ENCODE measurements at regions not wholly inside any gene's neighbourhood (a gene's known extent, or its start where the extent isn't known, plus 50 kb on each side); places are given as distances from the start of the nearest gene placed in this dataset.

DNA sequence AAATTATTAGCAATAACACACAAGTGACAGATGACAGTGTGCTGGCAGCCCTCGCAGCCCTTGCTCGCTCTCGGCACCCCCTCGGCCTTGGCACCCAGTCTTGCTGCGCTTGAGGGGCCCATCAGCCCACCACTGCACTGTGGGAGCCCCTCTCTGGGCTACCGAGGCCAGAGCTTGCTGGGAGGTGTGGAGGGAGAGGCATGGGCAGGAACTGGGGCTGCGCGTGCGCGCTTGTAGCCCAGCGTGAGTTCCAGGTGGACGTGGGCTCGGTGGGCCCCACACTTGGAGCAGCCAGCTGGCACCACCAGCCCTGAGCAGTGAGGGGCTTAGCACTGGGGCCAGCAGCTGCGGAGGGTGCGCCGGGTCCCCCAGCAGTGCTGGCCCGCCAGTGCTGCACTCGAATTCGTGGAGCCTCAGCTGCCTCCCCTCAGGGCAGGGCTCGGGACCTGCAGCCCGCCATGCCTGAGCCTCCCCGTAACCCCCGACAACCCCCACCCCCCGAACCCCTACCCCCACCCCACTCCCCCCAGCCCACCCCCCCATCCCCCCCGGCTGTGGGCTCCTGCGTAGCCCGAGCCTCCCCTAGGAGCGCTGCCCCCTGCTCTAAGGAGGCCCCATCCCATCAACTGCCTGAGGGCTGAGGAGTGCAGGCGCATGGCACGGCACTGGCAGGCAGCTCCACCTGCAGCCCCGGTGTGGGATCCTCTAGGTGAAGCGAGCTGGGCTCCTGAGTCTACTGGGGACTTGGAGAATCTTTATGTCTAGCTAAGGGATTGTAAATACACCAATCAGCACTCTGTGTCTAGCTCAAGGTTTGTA is 240.9 kb downstream of the TRIM36 start (continued):
- TF ChIP-seq, protein P1, sequence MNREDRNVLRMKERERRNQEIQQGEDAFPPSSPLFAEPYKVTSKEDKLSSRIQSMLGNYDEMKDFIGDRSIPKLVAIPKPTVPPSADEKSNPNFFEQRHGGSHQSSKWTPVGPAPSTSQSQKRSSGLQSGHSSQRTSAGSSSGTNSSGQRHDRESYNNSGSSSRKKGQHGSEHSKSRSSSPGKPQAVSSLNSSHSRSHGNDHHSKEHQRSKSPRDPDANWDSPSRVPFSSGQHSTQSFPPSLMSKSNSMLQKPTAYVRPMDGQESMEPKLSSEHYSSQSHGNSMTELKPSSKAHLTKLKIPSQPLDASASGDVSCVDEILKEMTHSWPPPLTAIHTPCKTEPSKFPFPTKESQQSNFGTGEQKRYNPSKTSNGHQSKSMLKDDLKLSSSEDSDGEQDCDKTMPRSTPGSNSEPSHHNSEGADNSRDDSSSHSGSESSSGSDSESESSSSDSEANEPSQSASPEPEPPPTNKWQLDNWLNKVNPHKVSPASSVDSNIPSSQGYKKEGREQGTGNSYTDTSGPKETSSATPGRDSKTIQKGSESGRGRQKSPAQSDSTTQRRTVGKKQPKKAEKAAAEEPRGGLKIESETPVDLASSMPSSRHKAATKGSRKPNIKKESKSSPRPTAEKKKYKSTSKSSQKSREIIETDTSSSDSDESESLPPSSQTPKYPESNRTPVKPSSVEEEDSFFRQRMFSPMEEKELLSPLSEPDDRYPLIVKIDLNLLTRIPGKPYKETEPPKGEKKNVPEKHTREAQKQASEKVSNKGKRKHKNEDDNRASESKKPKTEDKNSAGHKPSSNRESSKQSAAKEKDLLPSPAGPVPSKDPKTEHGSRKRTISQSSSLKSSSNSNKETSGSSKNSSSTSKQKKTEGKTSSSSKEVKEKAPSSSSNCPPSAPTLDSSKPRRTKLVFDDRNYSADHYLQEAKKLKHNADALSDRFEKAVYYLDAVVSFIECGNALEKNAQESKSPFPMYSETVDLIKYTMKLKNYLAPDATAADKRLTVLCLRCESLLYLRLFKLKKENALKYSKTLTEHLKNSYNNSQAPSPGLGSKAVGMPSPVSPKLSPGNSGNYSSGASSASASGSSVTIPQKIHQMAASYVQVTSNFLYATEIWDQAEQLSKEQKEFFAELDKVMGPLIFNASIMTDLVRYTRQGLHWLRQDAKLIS (CRISPR knock-in tag; IDR thresholded peaks at IDR 0.05; ENCODE audit: borderline replicate concordance) = no peak
- no peak for TF ChIP-seq CBFB (CRISPR knock-in tag; IDR thresholded peaks at IDR 0.05; ENCODE audit: low read depth)
- TF ChIP-seq NR2C2 (CRISPR knock-in tag; IDR thresholded peaks at IDR 0.05) = no peak

DNA sequence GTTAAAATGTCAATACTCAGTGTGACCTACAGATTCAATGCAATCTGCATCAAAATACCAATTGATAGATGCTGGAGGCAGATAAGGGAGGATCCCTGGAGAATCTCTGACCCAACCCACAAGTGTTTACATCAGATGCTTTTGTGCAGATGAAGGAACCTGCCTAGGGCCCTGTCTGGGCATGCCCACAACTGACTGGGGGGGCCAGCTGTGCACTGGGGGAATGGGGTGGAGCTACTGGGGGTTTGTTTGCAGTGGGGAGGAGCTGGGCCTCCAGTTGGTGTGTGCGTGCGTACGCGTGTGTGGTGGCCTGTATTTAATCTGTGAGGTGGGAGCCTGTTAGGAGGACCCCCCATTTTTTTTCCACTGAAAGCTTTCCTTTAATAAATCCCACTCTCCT is 244.9 kb downstream of the TRIM36 start:
- ATAC-seq (peak; percentile 75), DNase-seq (ENCODE audit: low spot score) (no peak)
- H3K27ac Mint-ChIP-seq = no peak overlapping the region
- no peak overlapping the region for H3K4me3 Mint-ChIP-seq
- H3K27me3 Mint-ChIP-seq (ENCODE audit: low read depth) = 0 out of 2 replicates have a peak, but pooled peaks cover 3% of the 10 kb centered on the region
- TF ChIP-seq OVOL2 (CRISPR knock-in tag; IDR thresholded peaks at IDR 0.05; ENCODE audit: borderline replicate concordance) = no peak
- TF ChIP-seq, protein P2, sequence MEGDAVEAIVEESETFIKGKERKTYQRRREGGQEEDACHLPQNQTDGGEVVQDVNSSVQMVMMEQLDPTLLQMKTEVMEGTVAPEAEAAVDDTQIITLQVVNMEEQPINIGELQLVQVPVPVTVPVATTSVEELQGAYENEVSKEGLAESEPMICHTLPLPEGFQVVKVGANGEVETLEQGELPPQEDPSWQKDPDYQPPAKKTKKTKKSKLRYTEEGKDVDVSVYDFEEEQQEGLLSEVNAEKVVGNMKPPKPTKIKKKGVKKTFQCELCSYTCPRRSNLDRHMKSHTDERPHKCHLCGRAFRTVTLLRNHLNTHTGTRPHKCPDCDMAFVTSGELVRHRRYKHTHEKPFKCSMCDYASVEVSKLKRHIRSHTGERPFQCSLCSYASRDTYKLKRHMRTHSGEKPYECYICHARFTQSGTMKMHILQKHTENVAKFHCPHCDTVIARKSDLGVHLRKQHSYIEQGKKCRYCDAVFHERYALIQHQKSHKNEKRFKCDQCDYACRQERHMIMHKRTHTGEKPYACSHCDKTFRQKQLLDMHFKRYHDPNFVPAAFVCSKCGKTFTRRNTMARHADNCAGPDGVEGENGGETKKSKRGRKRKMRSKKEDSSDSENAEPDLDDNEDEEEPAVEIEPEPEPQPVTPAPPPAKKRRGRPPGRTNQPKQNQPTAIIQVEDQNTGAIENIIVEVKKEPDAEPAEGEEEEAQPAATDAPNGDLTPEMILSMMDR (IDR thresholded peaks at IDR 0.05) = no peak
- TF ChIP-seq, protein P3, sequence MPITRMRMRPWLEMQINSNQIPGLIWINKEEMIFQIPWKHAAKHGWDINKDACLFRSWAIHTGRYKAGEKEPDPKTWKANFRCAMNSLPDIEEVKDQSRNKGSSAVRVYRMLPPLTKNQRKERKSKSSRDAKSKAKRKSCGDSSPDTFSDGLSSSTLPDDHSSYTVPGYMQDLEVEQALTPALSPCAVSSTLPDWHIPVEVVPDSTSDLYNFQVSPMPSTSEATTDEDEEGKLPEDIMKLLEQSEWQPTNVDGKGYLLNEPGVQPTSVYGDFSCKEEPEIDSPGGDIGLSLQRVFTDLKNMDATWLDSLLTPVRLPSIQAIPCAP (CRISPR knock-in tag; IDR thresholded peaks at IDR 0.05) = no peak
- TF ChIP-seq, protein P4, sequence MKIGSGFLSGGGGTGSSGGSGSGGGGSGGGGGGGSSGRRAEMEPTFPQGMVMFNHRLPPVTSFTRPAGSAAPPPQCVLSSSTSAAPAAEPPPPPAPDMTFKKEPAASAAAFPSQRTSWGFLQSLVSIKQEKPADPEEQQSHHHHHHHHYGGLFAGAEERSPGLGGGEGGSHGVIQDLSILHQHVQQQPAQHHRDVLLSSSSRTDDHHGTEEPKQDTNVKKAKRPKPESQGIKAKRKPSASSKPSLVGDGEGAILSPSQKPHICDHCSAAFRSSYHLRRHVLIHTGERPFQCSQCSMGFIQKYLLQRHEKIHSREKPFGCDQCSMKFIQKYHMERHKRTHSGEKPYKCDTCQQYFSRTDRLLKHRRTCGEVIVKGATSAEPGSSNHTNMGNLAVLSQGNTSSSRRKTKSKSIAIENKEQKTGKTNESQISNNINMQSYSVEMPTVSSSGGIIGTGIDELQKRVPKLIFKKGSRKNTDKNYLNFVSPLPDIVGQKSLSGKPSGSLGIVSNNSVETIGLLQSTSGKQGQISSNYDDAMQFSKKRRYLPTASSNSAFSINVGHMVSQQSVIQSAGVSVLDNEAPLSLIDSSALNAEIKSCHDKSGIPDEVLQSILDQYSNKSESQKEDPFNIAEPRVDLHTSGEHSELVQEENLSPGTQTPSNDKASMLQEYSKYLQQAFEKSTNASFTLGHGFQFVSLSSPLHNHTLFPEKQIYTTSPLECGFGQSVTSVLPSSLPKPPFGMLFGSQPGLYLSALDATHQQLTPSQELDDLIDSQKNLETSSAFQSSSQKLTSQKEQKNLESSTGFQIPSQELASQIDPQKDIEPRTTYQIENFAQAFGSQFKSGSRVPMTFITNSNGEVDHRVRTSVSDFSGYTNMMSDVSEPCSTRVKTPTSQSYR (CRISPR knock-in tag; IDR thresholded peaks at IDR 0.05) = no peak
- H3K36me3 Mint-ChIP-seq = peaks cover 45% of the 10 kb centered on the region
- H3K4me1 Mint-ChIP-seq = peaks cover 17% of the 10 kb centered on the region
- H3K9me3 Mint-ChIP-seq = peaks cover 49% of the 10 kb centered on the region
- ChIA-PET POLR2A (no interaction called here), CTCF (interaction anchor here (0.6 kb wide), 1 partner anchor 937 kb away, joined by 4 read pairs; no protein-coding TSS in a partner anchor)

DNA sequence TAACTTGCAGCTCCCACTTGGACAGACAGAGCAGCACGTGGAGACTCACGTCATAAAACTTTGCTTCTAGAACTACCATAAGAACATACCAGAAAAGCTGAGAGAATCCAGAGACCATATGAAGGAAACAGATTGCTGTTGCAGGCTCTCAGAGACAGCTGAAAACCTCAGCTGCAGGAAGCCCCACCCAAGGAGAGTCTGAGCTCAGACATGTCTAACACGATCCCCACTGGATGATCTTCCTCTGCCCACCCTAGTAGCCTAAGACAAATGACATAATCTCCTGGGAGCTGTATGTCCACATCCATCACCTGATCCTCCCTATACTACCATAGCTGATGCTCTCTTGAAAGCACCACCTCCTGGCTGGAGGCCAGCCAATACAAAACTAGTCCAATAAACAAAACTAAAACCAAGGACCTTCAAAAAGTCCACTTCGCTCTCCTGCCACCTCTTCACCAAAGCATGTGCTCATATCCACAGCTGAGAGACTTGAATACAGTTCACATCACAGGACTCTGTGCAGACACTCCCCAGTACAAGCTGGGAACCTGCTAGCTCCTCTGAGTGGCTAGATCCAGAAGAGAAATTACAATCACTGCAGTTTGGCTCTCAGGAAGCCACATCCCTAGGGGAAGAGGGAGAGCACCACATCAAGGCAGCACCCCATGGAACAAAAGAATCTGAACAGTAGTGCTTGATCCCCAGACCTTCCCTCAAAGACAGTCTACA is 257.4 kb downstream of the TRIM36 start:
- H3K9me3 Mint-ChIP-seq = peaks cover 52% of the 10 kb centered on the region
- ChIA-PET CTCF (no interaction called here), POLR2A (no interaction called here)
- H3K4me1 Mint-ChIP-seq = no peaks in the 10 kb centered on the region
- no peak overlapping the region for H3K4me3 Mint-ChIP-seq
- DNase-seq (ENCODE audit: low spot score) (no peak), ATAC-seq (no peak)
- no peak overlapping the region for H3K27ac Mint-ChIP-seq
- H3K36me3 Mint-ChIP-seq = peaks cover 12% of the 10 kb centered on the region
- TF ChIP-seq, protein P5, sequence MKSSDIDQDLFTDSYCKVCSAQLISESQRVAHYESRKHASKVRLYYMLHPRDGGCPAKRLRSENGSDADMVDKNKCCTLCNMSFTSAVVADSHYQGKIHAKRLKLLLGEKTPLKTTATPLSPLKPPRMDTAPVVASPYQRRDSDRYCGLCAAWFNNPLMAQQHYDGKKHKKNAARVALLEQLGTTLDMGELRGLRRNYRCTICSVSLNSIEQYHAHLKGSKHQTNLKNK (CRISPR knock-in tag; IDR thresholded peaks at IDR 0.05) = no peak
- TF ChIP-seq ZNF219 (CRISPR knock-in tag; IDR thresholded peaks at IDR 0.05; ENCODE audit: borderline replicate concordance) (no peak), NFE2L1 (CRISPR knock-in tag; IDR thresholded peaks at IDR 0.05) (no peak), ELF4 (CRISPR knock-in tag; IDR thresholded peaks at IDR 0.05; ENCODE audit: low read depth) (no peak), ZNF232 (CRISPR knock-in tag; IDR thresholded peaks at IDR 0.05) (no peak)
- TF ChIP-seq, protein P6, sequence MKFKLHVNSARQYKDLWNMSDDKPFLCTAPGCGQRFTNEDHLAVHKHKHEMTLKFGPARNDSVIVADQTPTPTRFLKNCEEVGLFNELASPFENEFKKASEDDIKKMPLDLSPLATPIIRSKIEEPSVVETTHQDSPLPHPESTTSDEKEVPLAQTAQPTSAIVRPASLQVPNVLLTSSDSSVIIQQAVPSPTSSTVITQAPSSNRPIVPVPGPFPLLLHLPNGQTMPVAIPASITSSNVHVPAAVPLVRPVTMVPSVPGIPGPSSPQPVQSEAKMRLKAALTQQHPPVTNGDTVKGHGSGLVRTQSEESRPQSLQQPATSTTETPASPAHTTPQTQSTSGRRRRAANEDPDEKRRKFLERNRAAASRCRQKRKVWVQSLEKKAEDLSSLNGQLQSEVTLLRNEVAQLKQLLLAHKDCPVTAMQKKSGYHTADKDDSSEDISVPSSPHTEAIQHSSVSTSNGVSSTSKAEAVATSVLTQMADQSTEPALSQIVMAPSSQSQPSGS (CRISPR knock-in tag; IDR thresholded peaks at IDR 0.05; ENCODE audit: borderline replicate concordance, low read depth) = no peak
- peaks cover 2% of the 10 kb centered on the region for H3K27me3 Mint-ChIP-seq (ENCODE audit: low read depth)
